22Rv1 (cell line): ENCODE measurements at regions not wholly inside any gene's neighbourhood (a gene's known extent, or its start where the extent isn't known, plus 50 kb on each side); places are given as distances from the start of the nearest gene placed in this dataset.

ENCODE experiments used
- H3K27ac ChIP-seq: fragments of 450-650 bp; 2 replicates; pipeline ENCODE4 v1.5.1; 2017
- ZFX ChIP-seq: fragments of 450-650 bp; IDR thresholded peaks from 2 replicates; pipeline ENCODE4 v1.6.1; 2017; ENCODE audit warnings: antibody characterized with exemption, borderline replicate concordance
- TF ChIP-seq, protein P1 (sequence below): fragments of 450-650 bp; IDR thresholded peaks from 2 replicates; pipeline ENCODE4 v1.5.1; 2017; ENCODE audit warnings: mild to moderate bottlenecking

DNA sequence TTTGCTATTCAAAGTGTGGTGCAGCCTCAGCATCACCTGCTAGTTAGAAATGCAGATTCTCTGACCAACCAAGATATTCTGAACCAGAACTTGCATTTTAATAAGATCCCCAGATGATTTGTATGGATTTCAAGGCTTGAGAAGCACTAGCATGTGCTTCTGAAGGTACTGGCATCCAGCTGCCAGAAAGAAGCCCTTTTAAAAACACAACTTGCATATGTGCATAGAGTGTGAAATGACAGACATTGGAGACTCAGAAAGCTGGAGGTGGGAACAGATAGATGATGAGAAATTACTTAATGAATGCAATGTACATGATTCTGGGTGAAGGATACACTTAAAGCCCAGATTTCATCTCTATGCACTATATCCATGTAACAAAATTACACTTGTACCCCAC is 409.3 kb upstream of the SPTLC3 start:
- no peak overlapping the region for H3K27ac ChIP-seq
- TF ChIP-seq, protein P1, sequence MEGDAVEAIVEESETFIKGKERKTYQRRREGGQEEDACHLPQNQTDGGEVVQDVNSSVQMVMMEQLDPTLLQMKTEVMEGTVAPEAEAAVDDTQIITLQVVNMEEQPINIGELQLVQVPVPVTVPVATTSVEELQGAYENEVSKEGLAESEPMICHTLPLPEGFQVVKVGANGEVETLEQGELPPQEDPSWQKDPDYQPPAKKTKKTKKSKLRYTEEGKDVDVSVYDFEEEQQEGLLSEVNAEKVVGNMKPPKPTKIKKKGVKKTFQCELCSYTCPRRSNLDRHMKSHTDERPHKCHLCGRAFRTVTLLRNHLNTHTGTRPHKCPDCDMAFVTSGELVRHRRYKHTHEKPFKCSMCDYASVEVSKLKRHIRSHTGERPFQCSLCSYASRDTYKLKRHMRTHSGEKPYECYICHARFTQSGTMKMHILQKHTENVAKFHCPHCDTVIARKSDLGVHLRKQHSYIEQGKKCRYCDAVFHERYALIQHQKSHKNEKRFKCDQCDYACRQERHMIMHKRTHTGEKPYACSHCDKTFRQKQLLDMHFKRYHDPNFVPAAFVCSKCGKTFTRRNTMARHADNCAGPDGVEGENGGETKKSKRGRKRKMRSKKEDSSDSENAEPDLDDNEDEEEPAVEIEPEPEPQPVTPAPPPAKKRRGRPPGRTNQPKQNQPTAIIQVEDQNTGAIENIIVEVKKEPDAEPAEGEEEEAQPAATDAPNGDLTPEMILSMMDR: no peak
- TF ChIP-seq ZFX: no peak

DNA sequence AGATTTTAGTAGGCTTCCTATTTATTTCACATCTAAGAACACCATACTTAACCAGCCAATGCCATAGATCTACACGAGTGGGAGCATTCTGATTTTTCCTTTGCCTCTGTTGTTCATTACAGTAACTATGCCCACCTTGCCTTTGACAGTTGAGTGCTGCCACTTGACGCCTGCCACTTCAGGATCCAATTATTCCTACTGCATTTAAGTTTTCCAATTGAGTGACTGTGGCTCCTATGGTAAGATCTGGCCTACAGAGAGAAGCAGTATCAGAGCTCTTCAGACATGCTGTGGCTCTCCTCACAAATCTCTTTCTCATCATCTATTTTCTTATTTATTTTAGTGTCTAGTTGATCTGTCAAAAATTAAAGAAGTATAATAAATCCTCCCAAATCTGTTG is 403.0 kb upstream of the SPTLC3 start:
- no peak overlapping the region for H3K27ac ChIP-seq
- no peak for TF ChIP-seq ZFX
- TF ChIP-seq, protein P1: no peak

DNA sequence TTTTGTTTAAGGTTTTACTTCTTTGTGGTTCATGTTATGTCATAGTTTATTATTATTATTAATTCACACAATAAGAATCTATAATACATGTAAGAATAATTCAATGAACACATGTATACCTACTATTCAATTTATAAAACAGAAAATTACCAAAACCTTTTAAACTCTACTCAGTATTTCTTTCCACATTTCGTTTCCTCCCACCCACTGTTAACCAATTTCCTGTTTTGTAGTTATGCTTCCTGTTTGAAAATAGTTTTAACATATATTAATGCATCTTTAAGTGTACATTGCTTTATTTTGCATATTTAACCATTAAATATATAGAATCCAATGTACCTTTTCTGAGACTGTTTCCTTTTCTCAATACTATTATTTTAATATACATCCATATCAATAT is 397.9 kb upstream of the SPTLC3 start:
- TF ChIP-seq, protein P1: no peak
- no peak for TF ChIP-seq ZFX
- no peak overlapping the region for H3K27ac ChIP-seq

DNA sequence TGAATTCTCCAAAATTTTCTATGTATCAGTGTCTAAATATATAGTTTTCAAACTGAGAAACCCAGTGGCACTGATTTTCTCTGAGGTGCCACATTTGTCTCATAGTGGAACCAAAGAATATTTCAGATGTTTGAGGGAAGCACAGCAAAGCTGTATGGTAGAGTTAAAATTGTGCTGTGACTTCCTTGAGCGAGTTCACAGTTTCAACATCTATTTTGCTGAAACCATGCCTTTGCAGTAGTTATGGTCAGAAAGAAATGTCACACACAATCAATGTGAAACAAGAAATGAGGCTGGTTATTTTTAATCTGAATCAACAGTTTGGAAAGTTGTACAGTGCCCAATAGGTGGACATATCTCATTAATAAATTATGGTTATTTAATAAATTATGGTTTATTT is 394.0 kb upstream of the SPTLC3 start:
- TF ChIP-seq, protein P1: no peak
- no peak for TF ChIP-seq ZFX
- H3K27ac ChIP-seq: no peak overlapping the region

DNA sequence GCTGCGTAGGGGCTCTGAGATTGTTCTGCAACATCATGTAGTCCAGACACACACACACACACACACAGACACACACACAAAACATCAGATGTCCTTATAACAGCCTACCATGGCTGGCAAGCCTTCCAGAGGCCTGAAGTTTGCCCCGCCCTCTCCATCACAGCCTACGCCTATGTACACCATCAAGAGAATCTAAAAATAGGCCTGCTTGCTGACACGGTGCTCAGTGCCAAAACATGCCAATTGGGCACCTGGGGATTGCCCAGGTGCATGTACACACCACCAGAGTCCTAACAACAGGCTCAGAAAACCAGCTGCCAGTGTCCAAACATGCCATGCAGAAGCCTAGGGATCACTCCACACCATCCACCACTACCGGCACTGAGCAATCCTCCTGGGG is 391.7 kb upstream of the SPTLC3 start:
- H3K27ac ChIP-seq: no peak overlapping the region
- no peak for TF ChIP-seq ZFX
- TF ChIP-seq, protein P1: no peak

DNA sequence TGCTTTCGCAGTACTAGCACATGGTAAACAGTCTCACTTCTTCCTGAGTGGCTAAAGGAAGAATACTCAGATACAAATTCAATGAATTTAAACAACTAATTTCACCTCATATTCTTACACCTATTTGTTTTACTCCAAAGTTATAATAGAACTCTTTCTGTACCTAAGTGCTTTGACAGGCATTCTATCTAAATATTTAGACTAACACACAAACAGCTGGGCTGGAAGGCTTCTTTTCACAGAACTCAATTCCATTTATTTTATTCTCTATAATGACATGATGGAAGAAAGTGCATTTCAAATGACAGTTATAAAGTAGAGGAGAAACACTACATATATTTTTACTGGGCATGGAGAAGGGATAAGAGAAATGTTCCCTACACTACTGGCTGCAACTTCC is 384.9 kb upstream of the SPTLC3 start:
- no peak overlapping the region for H3K27ac ChIP-seq
- TF ChIP-seq, protein P1: no peak
- no peak for TF ChIP-seq ZFX

DNA sequence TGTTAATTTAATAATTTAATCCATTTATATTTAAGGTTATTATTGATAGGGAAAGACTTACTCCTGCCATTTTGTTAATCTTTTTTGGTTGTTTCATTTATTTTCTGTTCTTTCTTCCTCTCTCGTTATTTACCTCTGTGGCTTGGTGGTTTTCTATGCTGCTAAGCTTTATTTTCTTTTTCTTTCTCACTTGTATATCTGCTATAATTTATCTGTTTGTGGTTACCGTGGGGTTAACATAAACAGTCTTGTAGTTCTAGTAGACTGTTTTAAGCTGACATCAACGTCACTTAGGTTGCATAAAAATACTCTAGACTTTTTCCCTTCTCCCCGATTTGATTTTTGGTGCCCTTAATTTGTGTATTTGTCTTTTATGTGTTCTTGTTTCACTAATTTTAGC is 381.3 kb upstream of the SPTLC3 start:
- no peak for TF ChIP-seq ZFX
- TF ChIP-seq, protein P1: no peak
- H3K27ac ChIP-seq: no peak overlapping the region
